ENCODE measurements at regions not wholly inside any gene's neighbourhood (a gene's known extent, or its start where the extent isn't known, plus 50 kb on each side); places are given as distances from the start of the nearest gene placed in this dataset.
"Not testable (repeated sequence)": the region's sequence is repeated elsewhere in the genome, so short reads cannot be mapped to it uniquely, and the experiment has no call there.

DNA sequence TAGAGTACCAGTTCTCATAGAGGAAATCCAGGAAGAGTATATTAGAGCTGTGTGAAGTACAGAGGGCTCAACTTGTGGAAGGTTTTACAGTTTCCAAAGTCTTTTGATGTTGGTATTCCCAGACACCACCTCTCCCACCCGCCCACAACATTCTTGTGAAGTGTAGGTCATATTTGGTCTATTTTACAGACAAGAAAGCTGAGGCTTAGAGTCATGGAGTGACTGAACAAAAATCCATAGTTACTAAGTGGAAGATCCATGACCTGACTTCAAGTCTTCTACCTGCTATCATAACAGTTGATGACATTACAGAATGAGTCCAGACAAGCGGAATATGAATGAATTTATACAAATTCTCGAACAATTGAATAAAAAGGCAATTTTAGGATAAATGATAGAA, 187.1 kb upstream of the RPS23 start:
- H3K36me3 ChIP-seq (ENCODE audit: insufficient read depth, low read length) = no peaks in the 10 kb centered on the region
- intact Hi-C loops (cut with micrococcal nuclease; ENCODE audit: unreplicated experiment) = no loop called here
- no peak overlapping the region for H3K27ac ChIP-seq (ENCODE audit: low read depth, low read length, poor library complexity, severe bottlenecking)
- TF ChIP-seq EZH2phosphoT487 (IDR thresholded peaks at IDR 0.05; ENCODE audit: borderline replicate concordance, low read depth, low read length) = no peak
- TF ChIP-seq, protein P1, sequence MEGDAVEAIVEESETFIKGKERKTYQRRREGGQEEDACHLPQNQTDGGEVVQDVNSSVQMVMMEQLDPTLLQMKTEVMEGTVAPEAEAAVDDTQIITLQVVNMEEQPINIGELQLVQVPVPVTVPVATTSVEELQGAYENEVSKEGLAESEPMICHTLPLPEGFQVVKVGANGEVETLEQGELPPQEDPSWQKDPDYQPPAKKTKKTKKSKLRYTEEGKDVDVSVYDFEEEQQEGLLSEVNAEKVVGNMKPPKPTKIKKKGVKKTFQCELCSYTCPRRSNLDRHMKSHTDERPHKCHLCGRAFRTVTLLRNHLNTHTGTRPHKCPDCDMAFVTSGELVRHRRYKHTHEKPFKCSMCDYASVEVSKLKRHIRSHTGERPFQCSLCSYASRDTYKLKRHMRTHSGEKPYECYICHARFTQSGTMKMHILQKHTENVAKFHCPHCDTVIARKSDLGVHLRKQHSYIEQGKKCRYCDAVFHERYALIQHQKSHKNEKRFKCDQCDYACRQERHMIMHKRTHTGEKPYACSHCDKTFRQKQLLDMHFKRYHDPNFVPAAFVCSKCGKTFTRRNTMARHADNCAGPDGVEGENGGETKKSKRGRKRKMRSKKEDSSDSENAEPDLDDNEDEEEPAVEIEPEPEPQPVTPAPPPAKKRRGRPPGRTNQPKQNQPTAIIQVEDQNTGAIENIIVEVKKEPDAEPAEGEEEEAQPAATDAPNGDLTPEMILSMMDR (conservative IDR thresholded peaks at IDR 0.05; ENCODE audit: low read length) = no peak
- ChIA-PET CTCF (ENCODE audit: unreplicated experiment) (no interaction called here), POLR2A (no interaction called here)
- no peak overlapping the region for H2AFZ ChIP-seq (ENCODE audit: low read length)
- no peaks in the 10 kb centered on the region for H3K9me2 ChIP-seq (ENCODE audit: insufficient read depth, low read length)
- no TSS peak for BruUV-seq (replicated peaks)
- no peaks in the 10 kb centered on the region for H3K79me2 ChIP-seq (ENCODE audit: insufficient read depth, low read depth, low read length)
- H3K9me3 ChIP-seq (ENCODE audit: low read length) = no peaks in the 10 kb centered on the region
- DNase-seq (ENCODE audit: low spot score) = no peak
- no peak overlapping the region for H3K4me2 ChIP-seq (ENCODE audit: low read length)
- no peaks in the 10 kb centered on the region for H4K20me1 ChIP-seq (ENCODE audit: insufficient read depth, low read length)
- no peak overlapping the region for H3K4me3 ChIP-seq (ENCODE audit: low read depth, low read length, poor library complexity, severe bottlenecking)
- no peaks in the 10 kb centered on the region for H3K4me1 ChIP-seq (ENCODE audit: insufficient read depth, low read length, poor library complexity, severe bottlenecking)

DNA sequence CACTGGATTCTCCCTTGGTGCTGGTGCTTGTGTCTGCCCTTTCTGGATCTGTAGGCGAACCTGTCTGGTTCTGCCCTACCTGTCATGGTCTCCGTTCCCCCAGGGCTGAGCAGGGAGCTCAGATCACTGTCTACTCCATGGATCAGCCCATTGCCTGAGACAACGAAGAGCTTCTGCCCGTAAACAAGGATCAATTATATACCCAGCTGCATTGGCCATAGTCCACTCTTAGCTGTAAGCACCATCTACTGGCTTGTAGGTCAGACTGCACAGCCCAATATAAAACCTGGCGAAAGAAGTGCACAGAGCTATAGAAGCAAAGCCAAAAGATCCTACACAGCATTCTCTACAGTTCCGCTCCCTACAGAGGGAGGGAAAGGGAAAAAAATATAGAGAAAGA, 181.5 kb upstream of the RPS23 start:
- H3K36me3 ChIP-seq (ENCODE audit: insufficient read depth, low read length) = no peaks in the 10 kb centered on the region
- CTCF ChIA-PET (ENCODE audit: unreplicated experiment) = no interaction called here
- no peak overlapping the region for H3K27ac ChIP-seq (ENCODE audit: low read depth, low read length, poor library complexity, severe bottlenecking)
- no peak overlapping the region for H3K4me3 ChIP-seq (ENCODE audit: low read depth, low read length, poor library complexity, severe bottlenecking)
- no peaks in the 10 kb centered on the region for H3K9me2 ChIP-seq (ENCODE audit: insufficient read depth, low read length)
- H3K9me3 ChIP-seq (ENCODE audit: low read length) = no peaks in the 10 kb centered on the region
- no peak overlapping the region for H2AFZ ChIP-seq (ENCODE audit: low read length)
- intact Hi-C loops (cut with micrococcal nuclease; ENCODE audit: unreplicated experiment) = no loop called here
- no peaks in the 10 kb centered on the region for H4K20me1 ChIP-seq (ENCODE audit: insufficient read depth, low read length)
- H3K4me2 ChIP-seq (ENCODE audit: low read length) = no peak overlapping the region
- no peaks in the 10 kb centered on the region for H3K79me2 ChIP-seq (ENCODE audit: insufficient read depth, low read depth, low read length)
- POLR2A ChIA-PET = no interaction called here
- DNase-seq (ENCODE audit: low spot score) = no peak
- TF ChIP-seq, protein P1 (conservative IDR thresholded peaks at IDR 0.05; ENCODE audit: low read length) = no peak
- no peak for TF ChIP-seq EZH2phosphoT487 (IDR thresholded peaks at IDR 0.05; ENCODE audit: borderline replicate concordance, low read depth, low read length)
- no peaks in the 10 kb centered on the region for H3K4me1 ChIP-seq (ENCODE audit: insufficient read depth, low read length, poor library complexity, severe bottlenecking)
- no TSS peak for BruUV-seq (replicated peaks)

DNA sequence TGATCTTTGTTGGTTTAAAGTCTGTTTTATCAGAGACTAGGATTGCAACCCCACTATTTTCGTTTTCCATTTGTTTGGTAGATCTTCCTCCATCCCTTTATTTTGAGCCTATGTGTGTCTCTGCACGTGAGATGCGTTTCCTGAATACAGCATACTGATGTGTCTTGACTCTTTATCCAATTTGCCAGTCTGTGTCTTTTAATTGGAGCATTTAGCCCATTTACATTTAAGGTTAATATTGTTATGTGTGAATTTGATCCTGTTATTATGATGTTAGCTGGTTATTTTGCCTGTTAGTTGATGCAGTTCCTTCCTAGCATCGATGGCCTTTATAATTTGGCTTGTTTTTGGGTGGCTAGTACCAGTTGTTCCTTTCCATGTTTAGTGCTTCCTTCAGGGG, 177.2 kb upstream of the RPS23 start:
- CTCF ChIA-PET (ENCODE audit: unreplicated experiment); H3K4me2 ChIP-seq (ENCODE audit: low read length); H3K36me3 ChIP-seq (ENCODE audit: insufficient read depth, low read length); POLR2A ChIA-PET; H3K9me3 ChIP-seq (ENCODE audit: low read length); H3K4me3 ChIP-seq (ENCODE audit: low read depth, low read length, poor library complexity, severe bottlenecking); H2AFZ ChIP-seq (ENCODE audit: low read length); H3K27ac ChIP-seq (ENCODE audit: low read depth, low read length, poor library complexity, severe bottlenecking); H3K79me2 ChIP-seq (ENCODE audit: insufficient read depth, low read depth, low read length); BruUV-seq (replicated peaks); intact Hi-C loops (cut with micrococcal nuclease; ENCODE audit: unreplicated experiment); H3K4me1 ChIP-seq (ENCODE audit: insufficient read depth, low read length, poor library complexity, severe bottlenecking); H3K9me2 ChIP-seq (ENCODE audit: insufficient read depth, low read length); DNase-seq (ENCODE audit: low spot score); H4K20me1 ChIP-seq (ENCODE audit: insufficient read depth, low read length): not testable (repeated sequence)
